Skin epidermis (tissue), 12 donors: ENCODE measurements at regions not wholly inside any gene's neighbourhood (a gene's known extent, or its start where the extent isn't known, plus 50 kb on each side); places are given as distances from the start of the nearest gene placed in this dataset.
"Not testable (repeated sequence)": the region's sequence is repeated elsewhere in the genome, so short reads cannot be mapped to it uniquely, and the experiment has no call there.

ENCODE experiments used
- H3K27ac ChIP-seq, 21 experiments: fragments of 200-600 bp; sonication (generic) in 11 of 21; one replicate each; pipeline ENCODE4 v1.5.0; 2020; ENCODE audit warnings: mild to moderate bottlenecking in 3 of 21, inconsistent platforms in 2 of 21, moderate library complexity in 2 of 21
- H3K4me3 ChIP-seq, 7 experiments: fragments of 200-600 bp; sonication (generic) in 2 of 7; one replicate each; pipeline ENCODE4 v1.5.0; 2020; ENCODE audit warnings: inconsistent platforms in 2 of 7, mild to moderate bottlenecking in 2 of 7, moderate library complexity in 1 of 7

- no peak overlapping the region for H3K4me3 ChIP-seq
Observed at GRCh38 chr5:125976421-125977000, 446.7 kb upstream of the GRAMD2B start.

GRCh38 chr5:125978015-125978414 lies 445.2 kb upstream of the GRAMD2B start:
- Histone ChIP-seq H3K27ac (no peak overlapping the region), H3K4me3 (no peak overlapping the region)

More at GRCh38 chr5:125976421-125977000, 446.7 kb upstream of the GRAMD2B start:
- H3K27ac ChIP-seq = peak overlapping the region in 2 of 21 experiments; percentile 5 to 31

GRCh38 chr5:125979636-125980035 lies 443.6 kb upstream of the GRAMD2B start:
- no peak overlapping the region for H3K27ac ChIP-seq
- H3K4me3 ChIP-seq = no peak overlapping the region

GRCh38 chr5:125981016-125981415 lies 442.2 kb upstream of the GRAMD2B start:
- no peak overlapping the region for H3K4me3 ChIP-seq
- no peak overlapping the region for H3K27ac ChIP-seq

- no peak overlapping the region for H3K4me3 ChIP-seq
- no peak overlapping the region for H3K27ac ChIP-seq
Observed at GRCh38 chr5:125987677-125988255, 435.4 kb upstream of the GRAMD2B start.

- Histone ChIP-seq H3K27ac (no peak overlapping the region), H3K4me3 (no peak overlapping the region)
Observed at GRCh38 chr5:125992050-125992449, 431.2 kb upstream of the GRAMD2B start.

GRCh38 chr5:125999271-126000030 lies 423.8 kb upstream of the GRAMD2B start:
- H3K27ac ChIP-seq, H3K4me3 ChIP-seq: not testable (repeated sequence)

- H3K4me3 ChIP-seq = no peak overlapping the region
- H3K27ac ChIP-seq = no peak overlapping the region
Observed at GRCh38 chr5:126000507-126000906, 422.7 kb upstream of the GRAMD2B start.

- Histone ChIP-seq H3K4me3 (no peak overlapping the region), H3K27ac (peak overlapping the region in 18 of 21 experiments; percentile 11 to 80 (median 57))
Observed at GRCh38 chr5:126002222-126002897, 420.8 kb upstream of the GRAMD2B start.

- H3K27ac ChIP-seq = peak overlapping the region in 15 of 21 experiments; percentile 11 to 80 (median 62)
- H3K4me3 ChIP-seq = no peak overlapping the region
Observed at GRCh38 chr5:126003309-126003708, 419.9 kb upstream of the GRAMD2B start.

- H3K4me3 ChIP-seq = no peak overlapping the region
- peak overlapping the region in 3 of 21 experiments; percentile 19 to 50 (median 48) for H3K27ac ChIP-seq
Observed at GRCh38 chr5:126004636-126005035, 418.6 kb upstream of the GRAMD2B start.

- H3K27ac ChIP-seq = no peak overlapping the region
Observed at GRCh38 chr5:126007841-126008240, 415.4 kb upstream of the GRAMD2B start.

GRCh38 chr5:126009566-126009965 lies 413.6 kb upstream of the GRAMD2B start:
- H3K27ac ChIP-seq = no peak overlapping the region
- H3K4me3 ChIP-seq = no peak overlapping the region

More at GRCh38 chr5:126007841-126008240, 415.4 kb upstream of the GRAMD2B start:
- H3K4me3 ChIP-seq = no peak overlapping the region

GRCh38 chr5:126011526-126011925 lies 411.7 kb upstream of the GRAMD2B start:
- not testable (repeated sequence) for H3K4me3 ChIP-seq, H3K27ac ChIP-seq

GRCh38 chr5:126014676-126015075 lies 408.5 kb upstream of the GRAMD2B start:
- H3K27ac ChIP-seq = peak overlapping the region in 9 of 21 experiments; percentile 5 to 60 (median 31)
- H3K4me3 ChIP-seq = no peak overlapping the region

- peak overlapping the region in 10 of 21 experiments; percentile 5 to 60 (median 30) for H3K27ac ChIP-seq
- H3K4me3 ChIP-seq = no peak overlapping the region
Observed at GRCh38 chr5:126015235-126016181, 407.7 kb upstream of the GRAMD2B start.

GRCh38 chr5:126016256-126016655 lies 407.0 kb upstream of the GRAMD2B start:
- peak overlapping the region in 1 of 21 experiments; percentile 47 for H3K27ac ChIP-seq

GRCh38 chr5:126017096-126017495 lies 406.1 kb upstream of the GRAMD2B start:
- Histone ChIP-seq H3K27ac (no peak overlapping the region), H3K4me3 (no peak overlapping the region)

More at GRCh38 chr5:126016256-126016655, 407.0 kb upstream of the GRAMD2B start:
- H3K4me3 ChIP-seq = no peak overlapping the region

- Histone ChIP-seq H3K4me3 (no peak overlapping the region), H3K27ac (no peak overlapping the region)
Observed at GRCh38 chr5:126020770-126021169, 402.4 kb upstream of the GRAMD2B start.
